ENCODE measurements at regions not wholly inside any gene's neighbourhood (a gene's known extent, or its start where the extent isn't known, plus 50 kb on each side); places are given as distances from the start of the nearest gene placed in this dataset.
A peak's percentile ranks its signal among the peaks of the same experiment; 100 is the strongest.

DNA sequence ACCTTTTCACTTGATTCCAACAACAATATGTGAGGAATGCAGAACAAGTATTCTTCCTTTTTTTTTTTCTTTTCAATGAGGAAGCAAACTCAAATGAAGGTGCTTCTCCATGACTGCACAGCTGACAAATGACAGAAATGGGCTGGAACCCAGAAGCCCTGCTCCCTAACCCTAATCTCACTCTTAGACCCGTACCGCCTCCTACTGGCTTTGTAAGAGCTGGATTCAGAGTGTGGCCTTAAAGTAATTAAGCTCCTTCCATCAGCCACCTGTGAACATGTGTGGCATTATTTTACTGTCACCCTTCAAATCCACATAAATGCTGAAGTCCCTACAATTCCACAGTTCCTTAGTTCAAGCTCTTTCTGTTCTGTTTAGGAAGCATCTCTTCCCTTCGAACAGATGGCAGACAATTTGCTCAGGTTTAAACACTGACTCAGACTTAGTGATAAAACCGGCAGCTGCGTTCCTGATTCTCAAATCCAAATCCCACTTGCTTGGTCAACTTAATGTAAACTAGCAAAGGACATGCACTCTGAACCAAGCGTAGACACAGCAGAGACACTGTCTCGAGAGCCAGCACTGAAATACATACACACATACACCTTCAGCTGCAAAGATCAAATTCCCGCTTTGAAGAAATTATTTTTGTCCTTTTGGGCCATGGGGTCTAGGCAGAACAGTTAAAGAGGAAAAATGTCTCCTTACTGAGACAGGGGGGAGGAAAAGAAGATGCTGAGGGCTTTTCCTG lies 316.7 kb upstream of the TLE4 start:
- DNase-seq (ENCODE audit: low read depth in 2 of 2): peak; percentile 6 to 11

DNA sequence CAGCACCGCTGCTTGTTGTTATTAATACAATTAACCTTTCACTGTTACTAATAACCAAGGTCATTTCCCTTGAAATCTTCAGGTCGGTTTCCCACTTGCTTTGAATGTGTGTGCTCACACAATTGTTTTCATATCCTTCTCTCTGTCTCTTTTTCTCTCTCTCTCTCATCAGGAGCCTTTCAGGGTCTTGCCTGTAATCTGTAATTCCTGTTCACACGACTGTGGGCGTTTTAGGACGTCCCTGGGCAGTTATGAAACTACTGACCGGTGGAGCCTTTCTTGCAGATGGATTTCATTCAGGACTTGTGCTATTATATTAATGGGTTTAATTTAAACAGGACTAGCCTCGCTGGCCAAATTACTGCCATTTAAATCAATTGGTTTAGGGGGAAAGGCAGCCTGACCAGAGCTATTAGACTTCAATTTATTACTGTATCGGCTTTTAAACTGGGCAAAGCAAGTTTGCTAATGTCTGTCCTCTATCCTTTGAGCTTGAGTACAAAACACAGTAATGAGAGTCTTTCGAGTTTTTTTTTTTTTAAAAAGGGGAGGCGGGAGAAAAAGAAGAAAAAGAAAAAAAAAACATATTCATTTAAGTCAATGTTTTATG lies 316.0 kb upstream of the TLE4 start:
- DNase-seq (ENCODE audit: low read depth in 2 of 2): no peak

DNA sequence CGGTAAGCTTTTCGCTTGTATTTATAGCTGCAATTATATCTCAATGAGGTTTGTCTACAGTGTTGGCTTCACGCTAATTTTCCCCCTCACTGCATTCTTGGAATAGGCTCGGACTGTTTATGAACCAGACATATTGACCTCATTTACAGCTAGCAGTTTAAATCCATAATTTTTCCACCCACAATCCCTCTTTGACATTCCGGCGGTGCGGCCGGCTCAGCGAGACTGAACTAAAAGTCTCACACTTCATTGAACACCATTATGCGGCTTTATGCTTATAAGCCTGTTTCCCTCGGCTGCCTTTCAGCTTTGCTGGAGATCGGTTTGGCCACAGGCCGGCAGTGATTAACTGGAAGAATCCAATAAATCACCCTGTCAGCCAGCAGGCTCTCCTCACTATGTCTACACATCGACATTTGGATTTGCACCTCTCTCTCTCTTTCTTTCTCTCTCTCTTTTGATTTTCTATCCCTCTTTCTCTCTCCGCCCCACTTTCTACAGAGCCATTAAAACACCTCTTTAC lies 315.0 kb upstream of the TLE4 start:
- DNase-seq (ENCODE audit: low read depth in 2 of 2): peak; percentile 2 to 39

DNA sequence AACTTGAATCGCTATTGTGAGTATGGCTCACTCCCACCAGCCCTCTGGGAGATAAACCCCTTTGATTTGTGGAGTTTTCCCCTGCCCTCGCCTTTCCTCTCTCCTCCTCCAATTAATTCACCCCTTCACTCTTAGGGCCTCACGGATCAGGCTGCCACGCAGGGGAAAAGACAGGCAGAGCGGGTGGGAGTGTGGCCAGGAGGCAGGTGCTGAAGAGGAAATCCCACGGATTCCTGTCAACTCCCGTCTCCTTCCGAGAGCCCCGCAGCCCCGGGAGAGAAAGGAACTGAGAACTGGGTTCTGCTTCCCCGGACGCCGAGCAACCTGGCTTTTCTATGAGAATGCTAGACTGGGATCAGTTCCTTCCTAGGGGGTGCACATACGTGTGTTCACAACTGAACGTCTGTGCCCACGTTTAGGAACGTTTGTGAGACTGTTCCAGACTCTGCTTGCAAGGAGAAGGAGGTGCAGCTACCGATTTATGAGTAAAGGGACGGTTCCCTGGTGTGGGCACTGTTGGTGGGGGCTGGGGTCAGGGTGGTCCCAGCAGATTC lies 314.5 kb upstream of the TLE4 start:
- no peak for DNase-seq (ENCODE audit: low read depth in 2 of 2)

DNA sequence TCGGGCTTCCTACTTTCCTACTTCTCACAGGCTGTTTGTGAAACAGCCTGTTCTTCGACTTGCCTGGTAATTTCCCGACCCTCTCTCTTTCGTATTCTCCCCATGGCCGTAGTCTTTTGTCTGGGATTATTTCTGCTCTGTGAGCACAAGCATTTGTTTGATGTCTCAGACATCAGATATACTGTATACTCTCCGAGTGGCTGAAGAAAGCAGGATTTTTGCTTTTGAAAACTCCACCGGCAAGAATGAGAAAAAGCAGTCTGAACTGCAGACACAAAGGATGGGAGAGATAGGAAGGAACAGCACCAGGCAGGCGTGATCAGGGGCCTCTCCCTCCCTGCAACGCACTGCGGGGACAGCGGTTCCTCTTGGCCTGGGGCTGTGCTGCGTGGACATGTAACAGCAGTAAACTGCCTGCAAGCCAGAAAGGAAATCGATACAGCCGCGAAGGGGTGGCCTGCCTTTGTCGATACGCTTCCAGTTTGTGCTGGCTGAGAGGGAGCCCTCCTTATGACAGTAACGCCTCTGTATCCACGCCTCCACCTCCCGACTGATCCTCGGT lies 313.9 kb upstream of the TLE4 start:
- no peak for DNase-seq (ENCODE audit: low read depth in 2 of 2)

DNA sequence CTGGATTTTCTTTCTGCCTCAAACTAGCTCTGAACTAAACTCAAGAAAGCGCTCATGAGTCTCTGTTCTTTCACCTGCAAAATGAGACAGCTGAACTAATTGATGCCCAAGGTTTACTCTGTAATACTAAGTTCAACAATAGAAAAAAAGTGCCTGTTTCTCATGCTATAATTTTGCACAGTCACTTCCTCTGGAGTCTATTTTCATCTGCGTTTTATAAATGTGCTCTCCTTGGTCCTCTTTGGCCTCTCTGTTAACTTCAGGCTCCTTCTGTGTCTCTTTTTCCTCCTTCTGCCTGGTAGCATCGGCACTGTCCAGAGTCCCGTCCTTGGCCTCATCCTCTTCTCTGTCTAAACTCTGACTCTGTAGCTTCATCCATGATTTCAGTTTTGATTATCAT lies 311.9 kb upstream of the TLE4 start:
- no peak for DNase-seq (ENCODE audit: low read depth in 2 of 2)

DNA sequence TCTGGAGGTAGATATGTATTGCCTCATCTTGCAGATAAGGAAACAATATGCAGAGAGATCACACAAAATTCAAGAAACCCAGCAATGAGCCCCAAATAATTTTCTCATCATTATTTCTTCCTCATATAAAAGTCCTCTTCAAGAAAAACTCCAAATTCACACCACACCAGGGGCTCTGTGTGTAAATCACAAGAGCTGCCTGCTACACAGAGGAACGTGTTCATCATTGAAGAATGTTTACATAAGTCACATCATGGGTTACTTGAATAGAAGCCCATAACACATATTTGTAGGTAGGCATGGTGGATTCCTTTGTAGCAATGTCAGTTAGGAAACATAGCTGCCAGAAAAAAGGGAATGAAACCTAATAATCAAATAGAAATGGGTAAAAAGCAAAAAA lies 308.1 kb upstream of the TLE4 start:
- no peak for DNase-seq (ENCODE audit: low read depth in 2 of 2)

DNA sequence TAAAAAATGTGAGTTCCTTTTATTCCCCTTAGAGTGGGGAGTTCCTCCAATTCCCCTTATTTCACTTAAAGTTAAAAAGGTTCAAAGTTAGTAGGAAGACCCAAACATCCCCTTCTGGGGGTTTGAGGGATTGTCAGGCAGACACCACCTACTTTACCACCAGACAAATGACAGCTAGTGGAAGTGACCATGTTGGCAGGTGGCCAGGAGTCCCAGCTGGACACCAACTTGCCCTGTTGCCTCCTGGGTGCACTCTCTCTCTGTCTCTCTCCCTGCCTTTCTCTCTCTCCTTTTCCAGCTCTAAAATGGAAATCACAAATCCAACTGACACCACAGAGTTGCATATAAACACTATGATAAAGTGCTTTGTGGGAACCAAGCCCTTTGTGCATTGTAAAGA lies 307.7 kb upstream of the TLE4 start:
- no peak for DNase-seq (ENCODE audit: low read depth in 2 of 2)

DNA sequence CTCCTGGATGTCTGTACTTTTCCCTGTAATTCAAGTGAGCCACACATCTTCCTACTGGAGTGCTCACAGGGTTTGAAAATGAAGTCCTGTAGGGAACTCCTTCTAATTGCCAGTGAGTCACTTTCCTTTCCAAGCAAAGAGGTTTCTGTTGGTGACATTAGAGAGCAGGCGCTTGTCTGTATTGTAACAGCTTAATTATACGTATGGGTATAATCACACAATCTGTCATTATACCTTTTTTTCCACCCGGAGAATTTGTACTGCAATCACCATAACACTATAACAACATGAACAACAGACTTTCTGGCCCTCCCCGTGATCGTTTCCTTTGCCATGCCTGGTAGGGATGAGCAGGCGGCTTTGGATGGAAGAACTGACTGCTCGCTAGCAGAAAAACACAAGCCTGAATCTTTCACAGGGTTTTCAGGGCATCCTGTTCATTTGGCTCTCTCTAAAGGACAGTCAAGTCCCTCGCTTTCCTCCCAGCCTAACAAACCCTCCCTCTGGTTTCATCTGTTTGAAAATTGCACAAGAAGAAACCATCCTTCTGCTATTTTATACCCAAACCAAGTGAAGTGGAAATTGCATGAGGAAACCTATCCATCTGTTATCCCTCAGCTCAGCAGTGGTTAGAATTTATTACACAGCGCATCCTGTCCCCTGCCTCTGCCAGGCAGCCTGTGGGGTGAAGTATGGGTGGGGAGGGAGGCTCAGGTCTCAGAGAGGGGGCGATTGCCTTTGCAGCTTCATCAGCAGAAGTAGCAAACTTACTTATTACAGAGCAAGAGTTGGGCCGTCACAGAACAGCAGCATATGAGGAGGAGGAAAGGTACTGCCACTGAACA lies 307.0 kb upstream of the TLE4 start:
- DNase-seq (ENCODE audit: low read depth in 2 of 2): no peak

DNA sequence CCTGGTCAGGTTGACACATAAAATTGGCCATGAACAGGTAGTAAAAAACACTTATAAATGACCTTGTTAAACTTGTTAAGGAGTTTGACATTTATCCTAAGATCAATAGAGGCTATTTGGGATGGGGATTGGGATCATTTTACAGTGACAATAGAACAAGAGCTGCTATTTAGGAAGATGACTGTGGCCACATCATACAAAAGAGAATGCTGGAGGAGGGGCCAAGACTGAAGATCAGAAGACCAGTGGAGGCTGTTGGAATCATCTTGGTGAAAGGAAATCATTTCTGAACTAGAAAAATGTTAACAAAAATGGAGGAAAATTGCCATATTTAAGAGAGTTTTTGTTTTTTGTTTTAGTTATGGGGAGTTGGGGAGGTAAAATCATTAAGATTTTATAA lies 304.8 kb upstream of the TLE4 start:
- no peak for DNase-seq (ENCODE audit: low read depth in 2 of 2)

DNA sequence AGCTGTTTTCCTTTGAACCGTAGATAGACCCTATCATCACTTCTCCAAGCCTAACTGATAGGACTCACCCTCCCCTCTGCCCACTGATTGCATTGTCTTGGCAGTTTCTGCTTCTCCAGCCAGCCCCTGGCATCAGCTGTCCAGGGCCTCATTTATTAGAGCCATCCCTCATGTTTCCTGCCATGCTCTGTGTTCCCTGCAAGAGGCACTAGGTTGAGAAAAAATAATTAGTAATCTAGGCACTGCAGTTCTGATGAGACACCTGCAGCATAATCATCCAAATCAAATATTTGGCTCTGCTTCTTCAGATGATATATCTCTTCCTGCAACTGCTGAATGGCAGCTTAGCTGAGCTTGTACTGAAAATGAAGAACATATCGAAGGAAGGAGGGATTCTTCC lies 303.0 kb upstream of the TLE4 start:
- no peak for DNase-seq (ENCODE audit: low read depth in 2 of 2)

DNA sequence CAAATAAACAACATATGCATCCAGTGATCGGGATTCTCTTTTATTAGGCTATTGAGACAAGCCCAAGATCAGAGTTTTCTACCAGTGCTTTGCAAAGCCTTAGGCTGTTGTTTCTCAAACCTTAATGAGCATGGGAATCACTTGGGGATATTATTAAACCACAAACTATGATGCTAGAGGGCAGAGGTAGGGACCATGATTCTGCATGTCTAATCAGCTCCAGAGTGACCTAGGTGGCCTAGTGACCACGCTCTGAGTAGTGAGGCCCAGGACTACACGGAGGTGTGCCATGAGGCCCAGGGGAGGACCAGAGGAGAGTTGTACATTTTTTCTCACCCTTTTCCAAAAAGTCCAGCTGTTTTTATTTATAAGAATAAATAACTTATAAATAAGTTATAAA lies 298.5 kb upstream of the TLE4 start:
- DNase-seq (ENCODE audit: low read depth in 2 of 2): no peak

DNA sequence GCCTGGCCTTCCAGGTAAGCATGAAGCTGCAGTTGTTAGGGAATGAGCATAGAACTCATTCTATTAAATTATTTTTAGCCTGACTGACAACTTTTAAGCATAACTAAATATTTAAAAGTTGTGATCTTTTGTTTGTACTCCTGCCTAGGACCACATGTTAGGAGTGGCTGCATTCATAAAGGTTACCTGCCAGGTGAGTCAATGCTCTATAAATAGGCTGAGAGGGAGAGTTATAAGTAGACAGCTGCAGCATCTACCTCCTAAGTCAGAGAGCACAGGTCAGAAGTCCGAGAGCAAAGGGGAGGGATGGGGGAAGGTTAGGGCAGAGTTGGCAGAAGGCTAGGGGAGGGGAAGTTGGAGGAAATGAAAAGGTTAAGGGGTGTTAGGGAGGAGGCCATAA lies 292.4 kb upstream of the TLE4 start:
- DNase-seq (ENCODE audit: low read depth in 2 of 2): no peak

DNA sequence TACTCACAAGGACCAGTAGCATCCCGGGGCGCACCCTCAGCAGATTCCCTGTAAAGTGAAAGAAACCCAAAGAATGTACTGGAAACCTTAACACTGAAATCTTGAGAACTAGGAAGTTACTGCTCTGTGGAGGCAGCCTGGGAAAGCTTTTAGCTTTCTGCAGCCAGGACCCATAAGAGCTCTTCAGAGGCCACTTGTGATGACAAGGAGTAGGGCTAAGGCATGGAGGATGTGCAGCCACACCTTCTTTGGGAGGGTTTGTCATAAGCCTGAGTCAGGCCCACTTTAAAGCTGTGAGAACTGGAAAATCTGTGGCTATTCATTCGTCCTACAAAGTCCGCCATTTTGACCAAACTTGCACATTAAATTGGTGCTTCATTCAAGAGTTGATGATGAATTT lies 291.1 kb upstream of the TLE4 start:
- no peak for DNase-seq (ENCODE audit: low read depth in 2 of 2)

DNA sequence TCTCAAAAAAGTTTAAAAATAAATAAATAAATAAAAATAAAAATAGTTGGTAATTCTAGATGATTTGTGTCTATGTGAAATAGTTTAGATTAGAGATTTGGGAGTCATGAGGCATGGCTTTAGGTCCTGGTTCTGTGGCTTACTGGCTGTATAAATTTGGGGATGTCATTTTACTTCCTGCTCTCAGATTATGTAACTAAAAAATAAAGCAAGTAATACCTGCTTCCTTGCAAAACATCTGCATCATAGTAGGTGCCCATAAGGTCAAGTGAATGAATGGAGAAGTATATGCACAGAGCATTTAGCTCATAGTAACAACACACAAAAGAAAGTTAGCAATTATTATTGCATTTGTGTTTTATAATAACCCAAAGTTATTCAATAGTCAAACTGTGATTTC lies 287.7 kb upstream of the TLE4 start:
- DNase-seq (ENCODE audit: low read depth in 2 of 2): no peak

DNA sequence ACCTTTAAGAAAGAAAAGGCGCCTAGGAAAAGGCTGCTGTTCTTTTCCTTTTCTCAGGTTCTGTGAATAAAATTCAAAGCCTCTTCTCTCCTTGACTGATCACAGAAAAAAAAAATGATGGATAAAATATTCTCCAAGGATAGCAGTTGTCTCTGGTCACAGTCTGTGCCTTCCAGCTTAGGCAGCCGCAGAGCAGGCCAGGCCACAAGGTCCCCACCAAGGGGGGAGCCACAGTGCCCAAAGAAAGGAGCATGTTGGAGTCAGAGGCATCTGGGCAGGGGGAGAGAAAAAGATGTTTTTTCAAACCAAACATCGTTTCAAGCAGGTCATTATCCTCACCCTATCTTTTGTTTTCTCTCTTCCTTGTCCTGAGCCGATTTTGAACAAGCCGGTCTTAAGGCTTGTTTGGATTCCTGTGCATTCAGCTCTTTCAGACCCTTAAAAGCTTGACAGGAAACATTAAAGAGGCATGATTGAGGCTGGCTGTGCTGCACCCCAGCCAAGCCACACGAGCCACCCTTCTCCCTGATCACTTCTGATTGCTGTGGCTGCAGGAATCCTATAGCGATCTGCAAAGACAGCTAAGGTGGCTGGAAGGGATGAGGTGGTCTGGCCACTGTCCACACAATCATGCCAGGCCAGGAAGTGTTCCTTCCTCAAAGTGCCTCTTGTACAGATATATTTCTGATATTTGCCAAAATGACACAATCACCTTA lies 284.6 kb upstream of the TLE4 start:
- DNase-seq (ENCODE audit: low read depth in 2 of 2): no peak

DNA sequence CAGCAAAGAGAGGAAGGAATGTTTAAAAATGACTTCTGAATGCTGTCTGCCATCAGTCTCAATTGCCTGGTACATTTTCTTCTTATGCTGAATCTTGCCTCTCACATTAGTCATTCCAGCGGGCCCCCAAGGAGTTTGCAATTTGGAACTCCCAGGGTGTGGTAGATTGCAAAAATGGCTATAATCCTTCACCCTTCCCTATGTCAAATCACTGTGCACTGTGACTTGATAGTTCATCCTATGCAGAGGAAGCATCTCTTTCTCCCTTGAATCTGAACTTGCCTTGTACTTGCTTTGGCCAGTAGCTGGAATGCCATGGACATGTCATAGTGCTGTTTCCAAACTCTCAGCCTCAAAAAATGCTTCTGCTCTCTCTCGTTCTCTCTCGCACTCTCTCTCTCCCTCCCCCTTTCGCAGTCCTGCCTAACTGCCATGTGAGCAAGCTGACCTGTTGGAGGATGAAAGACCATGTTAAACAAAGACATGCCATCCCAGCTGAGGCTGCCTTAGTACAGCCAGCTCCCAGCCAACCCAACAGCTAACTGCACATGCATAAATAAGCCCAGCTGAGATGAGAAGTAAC lies 284.0 kb upstream of the TLE4 start:
- no peak for DNase-seq (ENCODE audit: low read depth in 2 of 2)

DNA sequence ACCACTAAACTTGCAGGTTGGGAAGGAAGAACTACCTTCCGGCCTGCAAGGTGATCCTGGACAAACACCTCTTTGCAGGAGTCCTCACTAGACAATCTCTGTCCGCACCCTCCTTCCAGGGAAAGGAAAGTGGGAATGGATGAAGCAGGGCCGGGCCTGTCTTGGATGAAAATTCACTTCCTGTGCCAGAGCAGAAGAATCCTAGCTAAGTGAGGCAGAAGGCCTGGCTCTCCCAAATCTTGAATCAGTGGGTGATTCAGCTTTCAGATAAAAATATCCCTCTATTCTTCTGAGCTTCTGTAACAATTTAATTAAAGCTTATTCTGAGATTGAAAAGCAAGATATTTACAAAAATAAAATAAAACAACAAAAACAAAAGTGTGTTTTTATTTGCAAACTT lies 281.9 kb upstream of the TLE4 start:
- DNase-seq (ENCODE audit: low read depth in 2 of 2): no peak

DNA sequence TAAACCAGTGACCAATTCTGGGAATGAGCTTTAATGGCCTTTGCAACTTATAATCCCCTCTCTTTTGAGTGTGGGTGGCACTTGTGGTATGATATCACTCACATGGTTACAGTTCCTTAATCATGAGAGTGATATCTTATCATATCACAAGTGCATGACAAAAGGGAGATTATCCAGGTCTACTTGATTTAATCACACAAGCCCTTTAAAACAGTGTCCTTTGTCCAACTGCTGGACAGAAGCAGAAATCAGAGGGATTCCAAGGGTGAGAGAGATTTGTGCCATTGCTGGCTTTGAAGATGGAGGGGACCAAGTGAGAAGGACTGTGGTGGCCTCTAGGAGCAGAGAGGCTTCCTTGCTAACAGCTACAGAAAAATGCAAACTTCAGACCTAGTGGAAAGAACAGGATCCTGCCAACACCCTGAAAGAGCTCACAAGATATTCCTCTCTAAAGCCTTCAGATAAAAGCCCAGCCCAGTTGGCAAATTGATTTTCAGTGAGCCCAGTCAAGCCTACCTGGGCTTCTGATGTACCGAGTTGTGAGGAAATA lies 279.0 kb upstream of the TLE4 start:
- no peak for DNase-seq (ENCODE audit: low read depth in 2 of 2)

DNA sequence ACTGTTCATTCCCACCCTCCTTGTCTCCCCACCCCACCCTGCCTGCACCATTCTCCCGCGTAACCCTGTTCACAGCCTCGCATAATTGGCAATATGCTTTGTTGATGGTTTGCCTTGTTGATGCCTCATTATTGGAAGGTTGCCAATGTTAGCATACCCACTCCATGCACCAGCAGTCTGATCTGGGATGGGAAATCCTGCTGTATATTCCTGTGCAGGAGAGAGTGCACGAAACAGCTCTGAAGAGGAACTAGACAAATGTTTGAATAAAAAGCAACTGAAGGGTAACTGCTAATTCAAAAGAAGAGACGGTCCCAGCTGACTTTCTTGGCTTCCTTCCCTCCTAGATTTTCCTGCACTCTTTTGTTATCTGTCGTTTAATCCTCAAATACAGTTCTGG lies 271.7 kb upstream of the TLE4 start:
- no peak for DNase-seq (ENCODE audit: low read depth in 2 of 2)

DNA sequence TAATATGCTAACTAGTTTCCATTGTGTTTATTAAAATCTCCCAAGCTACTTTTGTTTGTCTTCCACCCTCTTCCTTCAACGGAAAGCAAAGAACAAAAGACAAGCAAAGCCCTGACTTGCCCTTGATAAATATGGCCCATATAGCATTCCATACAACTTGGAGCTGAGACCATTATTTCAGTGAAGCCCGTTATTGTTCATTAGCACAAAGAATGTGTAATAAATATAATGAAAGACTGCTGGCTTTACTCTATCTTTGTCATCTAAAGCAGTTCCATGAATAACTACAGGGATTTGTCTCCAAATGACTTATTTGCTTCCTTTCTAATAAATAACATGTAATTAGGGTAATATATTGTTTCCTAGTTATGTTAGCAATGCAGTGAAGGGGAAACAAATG lies 270.7 kb upstream of the TLE4 start:
- no peak for DNase-seq (ENCODE audit: low read depth in 2 of 2)
